Mesenchymal stem cell (in vitro differentiated cells and primary cell): ENCODE measurements at regions not wholly inside any gene's neighbourhood (a gene's known extent, or its start where the extent isn't known, plus 50 kb on each side); places are given as distances from the start of the nearest gene placed in this dataset.
A peak's percentile ranks its signal among the peaks of the same experiment; 100 is the strongest.

Source experiments
- DNase-seq: peaks from one replicate; pipeline ENCODE4 v3.0.0-alpha.2; 2013
- H2AFZ ChIP-seq: one replicate; pipeline ENCODE4 v1.6.1; 2013; ENCODE audit warnings: low read depth, mild to moderate bottlenecking, control low read depth, inconsistent platforms, low read length, moderate library complexity
- H2AK5ac ChIP-seq: 2 replicates; pipeline ENCODE4 v1.6.1; 2013; ENCODE audit warnings: low read length, moderate library complexity, mild to moderate bottlenecking, inconsistent platforms; ENCODE audit not compliant: severe bottlenecking
- H2BK120ac ChIP-seq: one replicate; pipeline ENCODE4 v1.6.1; 2013; ENCODE audit warnings: low read depth, mild to moderate bottlenecking, inconsistent platforms, low read length, moderate library complexity
- H2BK12ac ChIP-seq, 2 experiments: one replicate each; pipeline ENCODE4 v1.6.1; 2013; ENCODE audit warnings: inconsistent platforms in 2 of 2, low read length in 2 of 2, mild to moderate bottlenecking in 2 of 2, moderate library complexity in 2 of 2, control low read depth in 1 of 2
- H2BK15ac ChIP-seq: one replicate; pipeline ENCODE4 v1.6.1; 2013; ENCODE audit warnings: mild to moderate bottlenecking, low read depth, inconsistent platforms; ENCODE audit not compliant: poor library complexity, severe bottlenecking
- H2BK5ac ChIP-seq: 2 replicates; pipeline ENCODE4 v1.6.1; 2013; ENCODE audit warnings: low read depth, mild to moderate bottlenecking, low read length, control low read depth, inconsistent platforms; ENCODE audit not compliant: poor library complexity, severe bottlenecking
- H3K14ac ChIP-seq, 2 experiments: one replicate each; pipeline ENCODE4 v1.6.1; 2013; ENCODE audit warnings: inconsistent platforms in 2 of 2, low read length in 2 of 2, control low read depth in 1 of 2, mild to moderate bottlenecking in 1 of 2, moderate library complexity in 1 of 2
- H3K18ac ChIP-seq, 2 experiments: one replicate each; pipeline ENCODE4 v1.6.1; 2013; ENCODE audit warnings: inconsistent platforms in 2 of 2, low read length in 2 of 2, control low read depth in 1 of 2, low read depth in 1 of 2, mild to moderate bottlenecking in 1 of 2
- H3K23ac ChIP-seq, 2 experiments: one replicate each; pipeline ENCODE4 v1.6.1; 2013; ENCODE audit warnings: inconsistent platforms in 2 of 2, low read length in 2 of 2, mild to moderate bottlenecking in 2 of 2, moderate library complexity in 2 of 2, control low read depth in 1 of 2
- H3K27ac ChIP-seq: 2 replicates; pipeline ENCODE4 v1.5.1; 2013; ENCODE audit warnings: mild to moderate bottlenecking, moderate library complexity, low read length, control low read depth, inconsistent platforms; ENCODE audit not compliant: poor library complexity, severe bottlenecking
- H3K27me3 ChIP-seq, 2 experiments: 2 replicates each; pipeline versions ENCODE4 v1.6.1 to v1.7.0; 2013; ENCODE audit warnings: low read length in 2 of 2, mild to moderate bottlenecking in 2 of 2, moderate library complexity in 2 of 2, control low read depth in 1 of 2, inconsistent platforms in 1 of 2; ENCODE audit not compliant: control insufficient read depth in 1 of 2, insufficient read depth in 1 of 2
- H3K36me3 ChIP-seq, 2 experiments: 2 replicates each; pipeline versions ENCODE4 v1.6.1 to v1.7.0; 2013; ENCODE audit warnings: low read length in 2 of 2, control low read depth in 1 of 2, inconsistent platforms in 1 of 2, low read depth in 1 of 2, mild to moderate bottlenecking in 1 of 2; ENCODE audit not compliant: insufficient read depth in 2 of 2, control insufficient read depth in 1 of 2
- H3K4ac ChIP-seq, 2 experiments: one replicate each; pipeline ENCODE4 v1.6.1; 2013; ENCODE audit warnings: inconsistent platforms in 2 of 2, low read length in 2 of 2, mild to moderate bottlenecking in 2 of 2, moderate library complexity in 2 of 2, control low read depth in 1 of 2, low read depth in 1 of 2
- H3K4me1 ChIP-seq: 2 replicates; pipeline ENCODE4 v1.6.1; 2013; ENCODE audit warnings: low read depth, low read length, control low read depth; ENCODE audit not compliant: control insufficient read depth, insufficient read depth
- H3K4me2 ChIP-seq: 2 replicates; pipeline ENCODE4 v1.6.1; 2013; ENCODE audit warnings: low read length, mild to moderate bottlenecking, inconsistent platforms; ENCODE audit not compliant: poor library complexity, severe bottlenecking
- H3K4me3 ChIP-seq, 2 experiments: 2 replicates each; pipeline versions ENCODE4 v1.5.1 to v1.7.0; 2013; ENCODE audit warnings: low read length in 2 of 2, mild to moderate bottlenecking in 2 of 2, control low read depth in 1 of 2, low read depth in 1 of 2; ENCODE audit not compliant: insufficient read depth in 1 of 2
- H3K79me1 ChIP-seq: replicated peaks from 2 replicates; pipeline ENCODE4 v1.6.1; 2013; ENCODE audit warnings: mild to moderate bottlenecking, control low read depth, low read length, inconsistent platforms; ENCODE audit not compliant: poor library complexity, severe bottlenecking
- H3K9ac ChIP-seq: 2 replicates; pipeline ENCODE4 v1.7.0; 2013; ENCODE audit warnings: mild to moderate bottlenecking, low read length, moderate library complexity
- H3K9me3 ChIP-seq: 2 replicates; pipeline ENCODE4 v1.7.0; 2013; ENCODE audit warnings: mild to moderate bottlenecking, low read length; ENCODE audit not compliant: control insufficient read depth
- H4K8ac ChIP-seq: one replicate; pipeline ENCODE4 v1.6.1; 2013; ENCODE audit warnings: inconsistent platforms, mild to moderate bottlenecking, low read length, moderate library complexity
- H4K91ac ChIP-seq: one replicate; pipeline ENCODE4 v1.6.1; 2013; ENCODE audit warnings: mild to moderate bottlenecking, low read length, inconsistent platforms
- WGBS: methylation state at CpG from one replicate; pipeline ENCODE4 v1.1.7; 2013; ENCODE audit warnings: mixed read lengths; 5-methylcytosine and 5-hydroxymethylcytosine counted together

- Histone ChIP-seq H2BK12ac (no peak overlapping the region), H4K8ac (no peak overlapping the region), H3K4me1 (no peaks in the 10 kb centered on the region), H3K79me1 (no peaks in the 10 kb centered on the region), H2BK15ac (no peak overlapping the region), H3K14ac (no peak overlapping the region), H3K27ac (no peak overlapping the region), H3K23ac (no peak overlapping the region), H4K91ac (no peak overlapping the region), H3K9ac (no peak overlapping the region), H3K9me3 (peaks cover 4% of the 10 kb centered on the region), H2BK5ac (no peak overlapping the region), H3K18ac (no peak overlapping the region), H3K4me3 (no peak overlapping the region), H2AFZ (no peak overlapping the region), H3K36me3 (no peaks in the 10 kb centered on the region), H2BK120ac (no peak overlapping the region), H3K4me2 (no peak overlapping the region), H2AK5ac (no peak overlapping the region), H3K4ac (no peak overlapping the region), H3K27me3 (peaks cover 33 to 62% of the 10 kb centered on the region in 2 experiments)
- DNase-seq, result no peak
- 90% methylated on average over 9 of the region's 9 CpGs for WGBS
These were observed 289.4 kb upstream of the TLE3 start for GRCh38 chr15:70387081-70387480.

GRCh38 chr15:70385711-70386110, 288.0 kb upstream of the TLE3 start:
- Histone ChIP-seq H3K79me1 (no peaks in the 10 kb centered on the region), H2AFZ (no peak overlapping the region), H2AK5ac (no peak overlapping the region), H3K4me1 (no peaks in the 10 kb centered on the region), H3K4me3 (no peak overlapping the region), H4K8ac (no peak overlapping the region), H2BK5ac (no peak overlapping the region), H3K4ac (no peak overlapping the region), H3K9me3 (peaks cover 13% of the 10 kb centered on the region), H3K27me3 (peaks cover 44 to 76% of the 10 kb centered on the region in 2 experiments), H2BK15ac (no peak overlapping the region), H2BK12ac (no peak overlapping the region), H3K23ac (no peak overlapping the region), H3K18ac (no peak overlapping the region), H4K91ac (no peak overlapping the region), H3K14ac (no peak overlapping the region), H3K9ac (no peak overlapping the region), H3K4me2 (no peak overlapping the region), H3K36me3 (no peaks in the 10 kb centered on the region), H2BK120ac (no peak overlapping the region), H3K27ac (no peak overlapping the region)
- DNase-seq, result no peak
- 92% methylated on average over 8 of the region's 8 CpGs for WGBS

GRCh38 chr15:70385052-70385451, 287.3 kb upstream of the TLE3 start:
- H2BK15ac ChIP-seq, result no peak overlapping the region
- H2BK12ac ChIP-seq, result no peak overlapping the region
- no peak overlapping the region for H3K9ac ChIP-seq
- peaks cover 50 to 82% of the 10 kb centered on the region in 2 experiments for H3K27me3 ChIP-seq
- H2BK5ac ChIP-seq, result no peak overlapping the region
- no peak overlapping the region for H3K4ac ChIP-seq
- H3K4me2 ChIP-seq, result no peak overlapping the region
- H3K4me1 ChIP-seq, result no peaks in the 10 kb centered on the region
- no peak overlapping the region for H3K27ac ChIP-seq
- H3K23ac ChIP-seq, result no peak overlapping the region
- H2AK5ac ChIP-seq, result no peak overlapping the region
- 64% methylated on average over 6 of the region's 6 CpGs for WGBS
- no peak overlapping the region for H4K91ac ChIP-seq
- peaks cover 13% of the 10 kb centered on the region for H3K9me3 ChIP-seq
- H3K4me3 ChIP-seq, result no peak overlapping the region
- no peak overlapping the region for H3K14ac ChIP-seq
- H3K18ac ChIP-seq, result no peak overlapping the region
- H3K79me1 ChIP-seq, result no peaks in the 10 kb centered on the region
- H2BK120ac ChIP-seq, result no peak overlapping the region
- no peak overlapping the region for H2AFZ ChIP-seq
- no peak overlapping the region for H4K8ac ChIP-seq
- no peak for DNase-seq
- H3K36me3 ChIP-seq, result no peaks in the 10 kb centered on the region

DNA sequence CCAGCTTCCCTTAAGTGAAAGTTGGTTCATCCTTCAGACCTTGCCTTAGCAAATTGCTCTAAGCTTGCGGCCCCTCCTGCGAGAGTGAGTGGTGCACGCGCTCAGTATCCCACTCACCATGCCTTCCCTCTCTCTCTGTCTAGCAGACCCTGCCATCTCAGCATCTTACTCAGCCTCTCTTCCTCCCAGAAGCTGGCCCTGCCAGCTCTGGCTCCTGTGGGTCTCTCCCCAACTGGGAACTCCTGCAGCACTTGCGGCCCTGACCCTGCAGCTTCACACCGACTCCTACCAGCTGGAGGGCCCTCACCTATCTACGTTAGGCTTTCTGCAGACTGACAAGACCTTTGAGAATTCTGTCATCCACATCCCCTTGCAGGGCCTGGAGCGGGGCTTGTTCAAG, 286.1 kb upstream of the TLE3 start:
- H3K23ac ChIP-seq, result no peak overlapping the region
- H4K8ac ChIP-seq, result no peak overlapping the region
- H2BK15ac ChIP-seq, result no peak overlapping the region
- WGBS, result 97% methylated on average over 6 of the region's 8 CpGs
- H3K79me1 ChIP-seq, result no peaks in the 10 kb centered on the region
- H3K18ac ChIP-seq, result no peak overlapping the region
- peaks cover 59 to 88% of the 10 kb centered on the region in 2 experiments for H3K27me3 ChIP-seq
- H3K4me3 ChIP-seq, result no peak overlapping the region
- no peak overlapping the region for H2AFZ ChIP-seq
- H2BK120ac ChIP-seq, result no peak overlapping the region
- no peak overlapping the region for H2AK5ac ChIP-seq
- no peak for DNase-seq
- H3K9ac ChIP-seq, result no peak overlapping the region
- H4K91ac ChIP-seq, result no peak overlapping the region
- no peaks in the 10 kb centered on the region for H3K4me1 ChIP-seq
- H2BK5ac ChIP-seq, result no peak overlapping the region
- H3K9me3 ChIP-seq, result peaks cover 13% of the 10 kb centered on the region
- H3K36me3 ChIP-seq, result no peaks in the 10 kb centered on the region
- H3K4ac ChIP-seq, result no peak overlapping the region
- H2BK12ac ChIP-seq, result no peak overlapping the region
- H3K27ac ChIP-seq, result no peak overlapping the region
- peak overlapping the region in 1 of 2 experiments; percentile 21 for H3K14ac ChIP-seq
- no peak overlapping the region for H3K4me2 ChIP-seq
